ENCODE measurements at regions not wholly inside any gene's neighbourhood (a gene's known extent, or its start where the extent isn't known, plus 50 kb on each side); places are given as distances from the start of the nearest gene placed in this dataset.

DNA sequence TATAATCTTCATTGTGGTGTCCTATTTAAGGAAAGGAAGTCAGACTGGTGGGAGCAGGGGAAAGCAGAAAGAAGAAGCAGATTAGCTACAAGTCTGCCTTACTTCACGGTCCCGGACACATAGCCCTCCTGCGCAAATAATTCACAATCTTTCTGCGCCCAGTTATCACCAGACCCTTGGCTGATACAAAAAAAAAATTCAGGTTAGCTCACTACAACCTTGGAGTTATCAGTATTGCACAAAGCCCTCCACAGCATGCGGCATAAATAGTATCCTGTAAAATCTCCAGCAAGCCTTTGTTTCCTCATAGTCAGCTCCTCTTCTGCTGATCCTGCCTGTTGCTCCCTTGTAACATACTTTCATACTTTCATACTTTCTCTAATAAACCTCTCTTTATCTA lies 148.6 kb upstream of the FUT9 start:
- Histone ChIP-seq H2AFZ (ENCODE audit: control insufficient read depth, low read depth, low read length) (no peak overlapping the region), H3K4me1 (ENCODE audit: control insufficient read depth, insufficient read depth, low read length) (no peaks in the 10 kb centered on the region), H3K27ac (ENCODE audit: control insufficient read depth, insufficient read depth) (no peak overlapping the region), H3K79me2 (ENCODE audit: control insufficient read depth, insufficient read depth, low read length) (no peaks in the 10 kb centered on the region), H3K4me3 (no peak overlapping the region), H3K9me3 (replicated peaks; ENCODE audit: control insufficient read depth, insufficient read depth, low read length) (no peaks in the 10 kb centered on the region), H4K20me1 (ENCODE audit: control insufficient read depth, insufficient read depth) (no peaks in the 10 kb centered on the region), H3K36me3 (ENCODE audit: control insufficient read depth in 2 of 2, insufficient read depth in 2 of 2, low read length in 1 of 2) (no peaks in the 10 kb centered on the region), H3K9ac (ENCODE audit: control insufficient read depth, insufficient read depth, low read length) (no peak overlapping the region), H3K4me2 (ENCODE audit: control insufficient read depth, insufficient read depth) (no peak overlapping the region), H3K27me3 (replicated peaks in 1 of 2; ENCODE audit: control insufficient read depth in 2 of 2, insufficient read depth in 2 of 2, low read length in 1 of 2) (no peaks in the 10 kb centered on the region)
- no peak for FAIRE-seq
- intact Hi-C loops (cut with micrococcal nuclease; ENCODE audit: unreplicated experiment) (loop anchor here (2.0 to 10.0 kb wide), 3 partner anchors 218 to 662 kb away; no protein-coding TSS in a partner anchor), in situ Hi-C loops (cut with MboI) (no loop called here)
- TF ChIP-seq LARP7 (IDR thresholded peaks at IDR 0.05) (no peak), HDGF (IDR thresholded peaks at IDR 0.05) (no peak), PML (IDR thresholded peaks at IDR 0.05; ENCODE audit: low read length) (no peak), CHD4 (IDR thresholded peaks at IDR 0.05) (no peak), POU2F2 (IDR thresholded peaks at IDR 0.05; ENCODE audit: borderline replicate concordance, low read depth, low read length) (no peak), RFX5 (IDR thresholded peaks at IDR 0.05; ENCODE audit: low read depth, low read length) (no peak)
- TF ChIP-seq, protein P1, sequence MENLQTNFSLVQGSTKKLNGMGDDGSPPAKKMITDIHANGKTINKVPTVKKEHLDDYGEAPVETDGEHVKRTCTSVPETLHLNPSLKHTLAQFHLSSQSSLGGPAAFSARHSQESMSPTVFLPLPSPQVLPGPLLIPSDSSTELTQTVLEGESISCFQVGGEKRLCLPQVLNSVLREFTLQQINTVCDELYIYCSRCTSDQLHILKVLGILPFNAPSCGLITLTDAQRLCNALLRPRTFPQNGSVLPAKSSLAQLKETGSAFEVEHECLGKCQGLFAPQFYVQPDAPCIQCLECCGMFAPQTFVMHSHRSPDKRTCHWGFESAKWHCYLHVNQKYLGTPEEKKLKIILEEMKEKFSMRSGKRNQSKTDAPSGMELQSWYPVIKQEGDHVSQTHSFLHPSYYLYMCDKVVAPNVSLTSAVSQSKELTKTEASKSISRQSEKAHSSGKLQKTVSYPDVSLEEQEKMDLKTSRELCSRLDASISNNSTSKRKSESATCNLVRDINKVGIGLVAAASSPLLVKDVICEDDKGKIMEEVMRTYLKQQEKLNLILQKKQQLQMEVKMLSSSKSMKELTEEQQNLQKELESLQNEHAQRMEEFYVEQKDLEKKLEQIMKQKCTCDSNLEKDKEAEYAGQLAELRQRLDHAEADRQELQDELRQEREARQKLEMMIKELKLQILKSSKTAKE (IDR thresholded peaks at IDR 0.05; ENCODE audit: low read depth, poor library complexity, severe bottlenecking): no peak
- TF ChIP-seq, protein P2, sequence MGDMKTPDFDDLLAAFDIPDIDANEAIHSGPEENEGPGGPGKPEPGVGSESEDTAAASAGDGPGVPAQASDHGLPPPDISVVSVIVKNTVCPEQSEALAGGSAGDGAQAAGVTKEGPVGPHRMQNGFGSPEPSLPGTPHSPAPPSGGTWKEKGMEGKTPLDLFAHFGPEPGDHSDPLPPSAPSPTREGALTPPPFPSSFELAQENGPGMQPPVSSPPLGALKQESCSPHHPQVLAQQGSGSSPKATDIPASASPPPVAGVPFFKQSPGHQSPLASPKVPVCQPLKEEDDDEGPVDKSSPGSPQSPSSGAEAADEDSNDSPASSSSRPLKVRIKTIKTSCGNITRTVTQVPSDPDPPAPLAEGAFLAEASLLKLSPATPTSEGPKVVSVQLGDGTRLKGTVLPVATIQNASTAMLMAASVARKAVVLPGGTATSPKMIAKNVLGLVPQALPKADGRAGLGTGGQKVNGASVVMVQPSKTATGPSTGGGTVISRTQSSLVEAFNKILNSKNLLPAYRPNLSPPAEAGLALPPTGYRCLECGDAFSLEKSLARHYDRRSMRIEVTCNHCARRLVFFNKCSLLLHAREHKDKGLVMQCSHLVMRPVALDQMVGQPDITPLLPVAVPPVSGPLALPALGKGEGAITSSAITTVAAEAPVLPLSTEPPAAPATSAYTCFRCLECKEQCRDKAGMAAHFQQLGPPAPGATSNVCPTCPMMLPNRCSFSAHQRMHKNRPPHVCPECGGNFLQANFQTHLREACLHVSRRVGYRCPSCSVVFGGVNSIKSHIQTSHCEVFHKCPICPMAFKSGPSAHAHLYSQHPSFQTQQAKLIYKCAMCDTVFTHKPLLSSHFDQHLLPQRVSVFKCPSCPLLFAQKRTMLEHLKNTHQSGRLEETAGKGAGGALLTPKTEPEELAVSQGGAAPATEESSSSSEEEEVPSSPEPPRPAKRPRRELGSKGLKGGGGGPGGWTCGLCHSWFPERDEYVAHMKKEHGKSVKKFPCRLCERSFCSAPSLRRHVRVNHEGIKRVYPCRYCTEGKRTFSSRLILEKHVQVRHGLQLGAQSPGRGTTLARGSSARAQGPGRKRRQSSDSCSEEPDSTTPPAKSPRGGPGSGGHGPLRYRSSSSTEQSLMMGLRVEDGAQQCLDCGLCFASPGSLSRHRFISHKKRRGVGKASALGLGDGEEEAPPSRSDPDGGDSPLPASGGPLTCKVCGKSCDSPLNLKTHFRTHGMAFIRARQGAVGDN (IDR thresholded peaks at IDR 0.05): no peak
- BruUV-seq (replicated peaks): no TSS peak
- POLR2A ChIA-PET: no interaction called here
- CTCF ChIA-PET: interaction anchor here (0.8 to 2.2 kb wide), 9 partner anchors 9 to 665 kb away, joined by 3 to 6 read pairs (median 3); no protein-coding TSS in a partner anchor
- DNase-seq (ENCODE audit: low read depth, low spot score): no peak
- RAD21 ChIA-PET (ENCODE audit: unreplicated experiment): interaction anchor here (0.7 kb wide), 1 partner anchor 12 kb away, joined by 3 read pairs; no protein-coding TSS in a partner anchor
- SMC1A ChIA-PET (ENCODE audit: uncharacterized antibody, unreplicated experiment): interaction anchor here (0.9 to 1.7 kb wide), 5 partner anchors 9 to 505 kb away, joined by 3 to 7 read pairs (median 4); no protein-coding TSS in a partner anchor
- 63% methylated on average over 5 of the region's 5 CpGs for WGBS (ENCODE audit: insufficient coverage, insufficient replicate concordance, low lambda C conversion rate, missing lambda C conversion rate)
- ATAC-seq: no peak

Data from GM12878 (cell line).